Lung (tissue), 11 donors: ENCODE measurements at regions not wholly inside any gene's neighbourhood (a gene's known extent, or its start where the extent isn't known, plus 50 kb on each side); places are given as distances from the start of the nearest gene placed in this dataset.

Source experiments
- ATAC-seq: fragments of 200-7000 bp; cut with Tn5 transposase; one replicate; pipeline ENCODE4 v1.9.1; 2020; ENCODE audit warnings: moderate number of reproducible peaks; ENCODE audit not compliant: insufficient read depth, low FRiP score
- DNase-seq, 3 donors: peaks; one replicate each; pipeline ENCODE4 v3.0.0-alpha.2; 2013 to 2017
- H3K27ac ChIP-seq, 2 donors: one replicate each; pipeline ENCODE4 v1.5.1; 2013; ENCODE audit warnings: mild to moderate bottlenecking in 2 of 2, moderate library complexity in 2 of 2, control low read depth in 1 of 2, inconsistent platforms in 1 of 2, low read depth in 1 of 2, low read length in 1 of 2
- H3K27me3 ChIP-seq, 3 donors: one replicate each; pipeline ENCODE4 v1.5.1; 2013; ENCODE audit warnings: low read length in 2 of 3; ENCODE audit not compliant: control insufficient read depth in 3 of 3, insufficient read depth in 3 of 3
- H3K36me3 ChIP-seq, 4 donors: one replicate each; pipeline ENCODE4 v1.5.1; 2013; ENCODE audit warnings: low read length in 4 of 4, mild to moderate bottlenecking in 1 of 4, moderate library complexity in 1 of 4; ENCODE audit not compliant: control insufficient read depth in 4 of 4, insufficient read depth in 4 of 4
- H3K4me1 ChIP-seq, 5 donors: one replicate each; pipeline ENCODE4 v1.5.1; 2013; ENCODE audit warnings: low read length in 5 of 5, mild to moderate bottlenecking in 2 of 5, moderate library complexity in 1 of 5; ENCODE audit not compliant: control insufficient read depth in 5 of 5, insufficient read depth in 5 of 5
- H3K4me3 ChIP-seq: one replicate; pipeline ENCODE4 v1.5.1; 2013; ENCODE audit warnings: mild to moderate bottlenecking, control low read depth, moderate library complexity
- H3K9ac ChIP-seq, 2 donors: one replicate each; pipeline ENCODE4 v1.5.1; 2013; ENCODE audit warnings: low read length in 2 of 2, control low read depth in 1 of 2; ENCODE audit not compliant: insufficient read depth in 1 of 2
- H3K9me3 ChIP-seq, 4 donors: one replicate each; pipeline ENCODE4 v1.5.1; 2013; ENCODE audit warnings: low read length in 3 of 4, mild to moderate bottlenecking in 1 of 4, moderate library complexity in 1 of 4; ENCODE audit not compliant: control insufficient read depth in 4 of 4, insufficient read depth in 3 of 4
- WGBS, 2 donors: extraction: QIAGEN DNeasy Blood & Tissue Kit; methylation state at CpG; one replicate each; pipeline ENCODE4 v1.1.7; 2013; 5-methylcytosine and 5-hydroxymethylcytosine counted together
- TF ChIP-seq, protein P1 (sequence below): IDR thresholded peaks from 2 replicates; pipeline ENCODE4 v1.5.1; 2012; ENCODE audit warnings: mild to moderate bottlenecking; ENCODE audit errors: control extremely low read depth, extremely low read depth
- donor health status: control.
- donor health status: control.
- donor health status: Bipolar disorder and iron deficiency.
- donor health status: healthy.
- donor health status: DM: yes; HTN: yes; CAD: no.

DNA sequence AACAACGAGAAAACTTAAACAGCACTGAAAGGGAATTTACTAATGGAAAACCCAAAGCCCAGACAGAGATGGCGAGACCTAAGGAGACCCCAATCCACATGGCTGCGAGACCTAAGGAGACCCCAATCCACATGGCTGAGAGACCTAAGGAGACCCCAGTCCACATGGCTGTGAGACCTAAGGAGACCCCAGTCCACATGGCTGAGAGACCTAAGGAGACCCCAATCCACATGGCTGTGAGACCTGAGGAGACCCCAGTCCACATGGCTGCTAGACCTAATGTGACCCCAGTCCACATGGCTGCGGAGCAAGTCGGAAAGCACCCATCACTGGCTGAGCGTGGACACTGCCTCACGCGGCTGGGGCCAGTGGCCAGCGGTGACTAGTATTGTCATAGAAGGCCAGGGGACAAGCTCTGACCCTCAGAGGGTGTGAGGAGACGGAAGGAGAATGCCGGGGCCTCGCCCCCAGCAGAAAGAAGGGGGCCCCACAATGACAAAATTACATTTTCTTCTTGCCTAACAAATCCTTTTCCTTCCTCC lies 241.8 kb downstream of the C16orf95 start:
- no peak overlapping the region for H3K4me3 ChIP-seq
- WGBS, 2 donors, result 84 to 91% methylated on average over 12 of the region's 12 CpGs
- peak overlapping the region in 1 of 2 donors; percentile 32 for H3K9ac ChIP-seq
- ATAC-seq (no peak), DNase-seq (no peak)
- H3K36me3 ChIP-seq, result no peaks in the 10 kb centered on the region
- H3K27me3 ChIP-seq, result peaks cover 0 to 3% (median 0%) of the 10 kb centered on the region in 3 donors
- peaks cover 0 to 3% (median 0%) of the 10 kb centered on the region in 5 donors for H3K4me1 ChIP-seq
- no peak overlapping the region for H3K27ac ChIP-seq
- peaks cover 0 to 4% (median 0%) of the 10 kb centered on the region in 4 donors for H3K9me3 ChIP-seq
- TF ChIP-seq, protein P1, sequence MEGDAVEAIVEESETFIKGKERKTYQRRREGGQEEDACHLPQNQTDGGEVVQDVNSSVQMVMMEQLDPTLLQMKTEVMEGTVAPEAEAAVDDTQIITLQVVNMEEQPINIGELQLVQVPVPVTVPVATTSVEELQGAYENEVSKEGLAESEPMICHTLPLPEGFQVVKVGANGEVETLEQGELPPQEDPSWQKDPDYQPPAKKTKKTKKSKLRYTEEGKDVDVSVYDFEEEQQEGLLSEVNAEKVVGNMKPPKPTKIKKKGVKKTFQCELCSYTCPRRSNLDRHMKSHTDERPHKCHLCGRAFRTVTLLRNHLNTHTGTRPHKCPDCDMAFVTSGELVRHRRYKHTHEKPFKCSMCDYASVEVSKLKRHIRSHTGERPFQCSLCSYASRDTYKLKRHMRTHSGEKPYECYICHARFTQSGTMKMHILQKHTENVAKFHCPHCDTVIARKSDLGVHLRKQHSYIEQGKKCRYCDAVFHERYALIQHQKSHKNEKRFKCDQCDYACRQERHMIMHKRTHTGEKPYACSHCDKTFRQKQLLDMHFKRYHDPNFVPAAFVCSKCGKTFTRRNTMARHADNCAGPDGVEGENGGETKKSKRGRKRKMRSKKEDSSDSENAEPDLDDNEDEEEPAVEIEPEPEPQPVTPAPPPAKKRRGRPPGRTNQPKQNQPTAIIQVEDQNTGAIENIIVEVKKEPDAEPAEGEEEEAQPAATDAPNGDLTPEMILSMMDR, result no peak

DNA sequence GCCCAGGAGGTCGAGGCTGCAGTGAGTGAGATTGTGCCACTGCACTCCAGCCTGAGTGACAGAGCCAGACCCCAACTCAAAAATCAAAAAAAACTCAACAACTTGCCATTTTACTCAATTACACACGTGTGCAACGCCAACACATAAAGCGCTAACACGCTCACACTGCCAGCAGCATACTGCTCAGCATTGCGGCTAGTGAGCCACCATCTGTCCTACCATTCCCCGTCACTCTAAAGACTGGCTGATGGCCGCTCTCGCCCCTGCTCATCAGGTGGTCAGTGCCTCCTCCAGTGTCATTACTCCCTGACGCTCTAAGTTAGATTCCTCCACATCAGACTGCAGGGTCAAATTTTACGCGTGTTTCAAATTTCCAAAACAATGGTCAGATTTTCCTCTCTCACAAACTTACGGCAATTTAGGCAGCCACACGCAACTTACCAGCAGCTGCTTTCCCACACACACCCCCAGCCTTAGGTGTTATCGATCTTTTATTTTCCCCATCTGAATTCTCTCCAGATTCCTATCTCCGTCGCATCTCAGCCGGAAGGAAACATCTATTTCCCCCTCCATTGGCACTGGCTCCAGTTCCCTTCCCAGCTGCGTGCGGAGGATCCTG lies 240.8 kb downstream of the C16orf95 start:
- DNase-seq (no peak), ATAC-seq (no peak)
- Histone ChIP-seq H3K27ac (no peak overlapping the region), H3K4me1 (peaks cover 0 to 3% (median 0%) of the 10 kb centered on the region in 5 donors), H3K4me3 (no peak overlapping the region), H3K27me3 (peaks cover 0 to 3% (median 0%) of the 10 kb centered on the region in 3 donors), H3K9me3 (peaks cover 0 to 4% (median 3%) of the 10 kb centered on the region in 4 donors), H3K9ac (no peak overlapping the region), H3K36me3 (no peaks in the 10 kb centered on the region)
- 85 to 93% methylated on average over 20 of the region's 20 CpGs for WGBS, 2 donors
- TF ChIP-seq, protein P1, result no peak

DNA sequence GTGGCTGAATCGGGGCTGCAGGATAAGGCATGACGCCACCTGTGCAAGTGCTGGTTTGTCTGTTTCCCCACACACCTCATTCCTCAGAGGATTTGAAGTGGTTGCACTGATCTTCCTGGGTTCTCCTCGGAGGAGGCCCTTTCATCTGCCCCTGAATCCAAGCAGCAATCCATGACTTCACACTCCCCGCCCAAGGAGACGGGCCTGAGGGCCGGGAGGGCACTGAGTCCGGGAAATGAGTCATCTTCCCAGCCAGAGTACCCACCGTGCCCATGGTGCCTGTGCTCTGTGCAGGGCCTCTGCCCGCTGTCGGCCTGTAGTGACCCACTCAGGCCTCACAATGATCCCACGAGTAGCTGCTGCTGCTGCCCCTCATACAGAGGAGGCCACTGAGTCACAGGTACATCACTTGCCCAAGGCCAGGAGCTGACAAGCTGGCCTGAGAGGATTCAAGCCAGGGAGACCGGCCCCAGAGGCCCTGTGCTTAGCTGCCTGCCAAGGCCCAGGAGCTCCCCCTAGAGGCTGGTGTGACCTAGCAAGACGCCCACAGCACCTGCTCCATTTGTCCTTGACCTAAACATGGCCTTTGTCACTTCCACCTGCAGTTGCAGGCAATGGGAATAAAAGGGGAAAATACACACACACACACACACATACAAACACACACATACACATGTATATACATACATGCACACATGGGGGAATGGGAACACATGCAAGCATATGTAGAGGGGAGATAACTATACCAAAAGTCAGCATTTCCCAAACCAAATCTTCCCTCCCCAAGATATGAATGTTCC lies 240.0 kb downstream of the C16orf95 start:
- WGBS, 2 donors, result 57 to 58% methylated on average over 13 of the region's 13 CpGs
- Histone ChIP-seq H3K27ac (no peak overlapping the region), H3K27me3 (peaks cover 0 to 3% (median 0%) of the 10 kb centered on the region in 3 donors), H3K4me3 (no peak overlapping the region), H3K9ac (no peak overlapping the region), H3K4me1 (peaks cover 0 to 3% (median 0%) of the 10 kb centered on the region in 5 donors), H3K36me3 (no peaks in the 10 kb centered on the region), H3K9me3 (peaks cover 0 to 8% (median 4%) of the 10 kb centered on the region in 4 donors)
- peak; percentile 28 to 57 (median 49) for DNase-seq
- peak; percentile 62 for ATAC-seq
- TF ChIP-seq, protein P1, result no peak
